HepG2 (cell line): ENCODE measurements at regions not wholly inside any gene's neighbourhood (a gene's known extent, or its start where the extent isn't known, plus 50 kb on each side); places are given as distances from the start of the nearest gene placed in this dataset.

Experiments
- ATAC-seq: fragments of 200-7000 bp; cut with Tn5 transposase; 3 replicates; pipeline ENCODE4 v1.9.1; 2020; ENCODE audit warnings: mild to moderate bottlenecking, moderate library complexity
- BruUV-seq: library from RNA; stranded (reverse); fragments of 400-500 nt; replicated peaks from 2 replicates; lab custom pipeline; 2021; lab: Mats Ljungman, UMichigan
- CTCF ChIA-PET: fragments of 300-600 bp; formaldehyde crosslinking; extraction: SDS; loops from one replicate; lab custom pipeline; 2021; ENCODE audit warnings: low total read pairs, inconsistent platforms, low intra/inter-chr PET ratio; lab: Yijun Ruan, JAX
- POLR2A ChIA-PET: fragments of 350-600 bp; sonication (Branson Sonifier 250); formaldehyde crosslinking; loops from one replicate; lab custom pipeline; 2020; ENCODE audit warnings: antibody characterized with exemption, inconsistent platforms; lab: Yijun Ruan, JAX
- DNase-seq: peaks from one replicate; pipeline ENCODE4 v3.0.0-alpha.2; 2015; ENCODE audit warnings: low spot score
- FAIRE-seq: peaks from 3 replicates; lab custom pipeline; 2011; peaks lifted over from hg19 to GRCh38; lab: Jason Lieb, UNC
- H2AFZ ChIP-seq: one replicate; pipeline ENCODE4 v1.6.1; 2011; ENCODE audit warnings: low read length, inconsistent platforms
- H3K27ac ChIP-seq: fragments of 300-600 bp; 3 replicates; pipeline ENCODE4 v1.8.0; 2011; ENCODE audit warnings: mixed run types, mild to moderate bottlenecking, mixed read lengths, low read length, inconsistent platforms; ENCODE audit not compliant: insufficient read depth; ENCODE audit errors: extremely low read length
- H3K27me3 ChIP-seq, 2 experiments: fragments of 200-600 bp in 1 of 2; 2 replicates in 1 of 2; 3 replicates in 1 of 2; pipeline versions ENCODE4 v1.6.0 to v1.8.0; 2011; ENCODE audit warnings: low read length in 2 of 2, mild to moderate bottlenecking in 2 of 2, moderate library complexity in 2 of 2, inconsistent platforms in 1 of 2; ENCODE audit not compliant: insufficient read depth in 2 of 2, control insufficient read depth in 1 of 2
- H3K36me3 ChIP-seq, 2 experiments: fragments of 200-600 bp in 1 of 2; replicated peaks in 1 of 2; 2 replicates in 1 of 2; 3 replicates in 1 of 2; pipeline versions ENCODE4 v1.5.1 to v1.8.0; 2011; ENCODE audit warnings: low read length in 2 of 2, inconsistent platforms in 1 of 2; ENCODE audit not compliant: insufficient read depth in 2 of 2, control insufficient read depth in 1 of 2
- H3K4me1 ChIP-seq: 2 replicates; pipeline ENCODE4 v1.5.1; 2012; ENCODE audit warnings: low read length, inconsistent platforms; ENCODE audit not compliant: insufficient read depth
- H3K4me2 ChIP-seq: 2 replicates; pipeline ENCODE4 v1.6.0; 2011; ENCODE audit warnings: low read depth, low read length, inconsistent platforms
- H3K4me3 ChIP-seq, 3 experiments: fragments of 200-600 bp in 1 of 3; sonication (generic), shearing (Covaris generic) in 1 of 3; replicated peaks in 1 of 3; 2 replicates each; pipeline ENCODE4 v1.5.1; 2011 to 2016; ENCODE audit warnings: low read length in 3 of 3, inconsistent platforms in 2 of 3, low read depth in 2 of 3, mild to moderate bottlenecking in 2 of 3, control low read depth in 1 of 3, mixed read lengths in 1 of 3; ENCODE audit not compliant: insufficient read depth in 1 of 3
- H3K79me2 ChIP-seq: one replicate; pipeline ENCODE4 v1.6.1; 2011; ENCODE audit warnings: low read length, inconsistent platforms; ENCODE audit not compliant: insufficient read depth
- H3K9ac ChIP-seq: 2 replicates; pipeline ENCODE4 v1.6.0; 2011; ENCODE audit warnings: mild to moderate bottlenecking, low read depth, low read length, inconsistent platforms; ENCODE audit not compliant: insufficient read depth
- H3K9me3 ChIP-seq: 2 replicates; pipeline ENCODE4 v1.5.1; 2012; ENCODE audit warnings: mild to moderate bottlenecking, low read length
- H4K20me1 ChIP-seq: 2 replicates; pipeline ENCODE4 v1.6.0; 2011; ENCODE audit warnings: inconsistent platforms, mild to moderate bottlenecking, low read length, moderate library complexity; ENCODE audit not compliant: insufficient read depth
- DMTF1 ChIP-seq: sonication (generic); formaldehyde crosslinking; IDR thresholded peaks from 2 replicates; pipeline ENCODE4 v1.4.0; 2020; ENCODE audit warnings: mild to moderate bottlenecking, missing genetic modification reagents
- EZH2 ChIP-seq: conservative IDR thresholded peaks from 2 replicates; pipeline ENCODE4 v1.6.1; 2012; ENCODE audit warnings: mild to moderate bottlenecking, low read depth, low read length, moderate library complexity
- FLYWCH1 ChIP-seq: sonication (generic); formaldehyde crosslinking; IDR thresholded peaks from 2 replicates; pipeline ENCODE4 v1.8.1; 2023; ENCODE audit warnings: mild to moderate bottlenecking, missing genetic modification reagents
- HNF4G ChIP-seq, 2 experiments: sonication (generic) in 1 of 2; formaldehyde crosslinking in 1 of 2; IDR thresholded peaks; 2 replicates each; pipeline versions ENCODE4 v1.4.0 to v1.6.1; 2011 to 2020; ENCODE audit warnings: borderline replicate concordance in 2 of 2, low read depth in 2 of 2, mild to moderate bottlenecking in 2 of 2, low read length in 1 of 2, missing genetic modification reagents in 1 of 2, moderate library complexity in 1 of 2
- MYC ChIP-seq: sonication (generic); formaldehyde crosslinking; IDR thresholded peaks from 2 replicates; pipeline ENCODE4 v1.9.0; 2021; ENCODE audit warnings: missing genetic modification reagents, borderline replicate concordance
- REL ChIP-seq: sonication (generic); formaldehyde crosslinking; conservative IDR thresholded peaks from 2 replicates; pipeline ENCODE4 v1.8.0; 2022; ENCODE audit warnings: mild to moderate bottlenecking, missing genetic modification reagents, moderate library complexity
- TBX3 ChIP-seq: fragments of 450-650 bp; IDR thresholded peaks from 2 replicates; pipeline ENCODE4 v1.6.1; 2017; ENCODE audit warnings: antibody characterized with exemption, mild to moderate bottlenecking, inconsistent platforms, borderline replicate concordance
- ZBTB20 ChIP-seq: sonication (generic); formaldehyde crosslinking; IDR thresholded peaks from 2 replicates; pipeline ENCODE4 v1.8.1; 2023; ENCODE audit warnings: missing genetic modification reagents, low read depth, mild to moderate bottlenecking, borderline replicate concordance
- ZBTB42 ChIP-seq: sonication (generic); formaldehyde crosslinking; IDR thresholded peaks from 2 replicates; pipeline ENCODE4 v1.5.0; 2020; ENCODE audit warnings: mild to moderate bottlenecking, missing genetic modification reagents
- ZFP91 ChIP-seq: sonication (generic); formaldehyde crosslinking; IDR thresholded peaks from 2 replicates; pipeline ENCODE4 v1.9.0; 2022; ENCODE audit warnings: missing genetic modification reagents, mild to moderate bottlenecking, borderline replicate concordance
- ZNF225 ChIP-seq: sonication (generic); formaldehyde crosslinking; IDR thresholded peaks from 2 replicates; pipeline ENCODE4 v1.4.0; 2020; ENCODE audit warnings: mild to moderate bottlenecking, missing genetic modification reagents
- ZNF678 ChIP-seq: sonication (generic); formaldehyde crosslinking; IDR thresholded peaks from 2 replicates; pipeline ENCODE4 v1.4.0; 2020; ENCODE audit warnings: mild to moderate bottlenecking, missing genetic modification reagents
- ZNF790 ChIP-seq: sonication (generic); formaldehyde crosslinking; IDR thresholded peaks from 2 replicates; pipeline ENCODE4 v1.8.0; 2022; ENCODE audit warnings: missing genetic modification reagents, mild to moderate bottlenecking, borderline replicate concordance
- ZSCAN12 ChIP-seq: sonication (generic); formaldehyde crosslinking; IDR thresholded peaks from 2 replicates; pipeline ENCODE4 v1.9.0; 2021; ENCODE audit warnings: mild to moderate bottlenecking, missing genetic modification reagents
- WGBS: methylation state at CpG from one replicate; pipeline ENCODE4 v1.1.6; 2017; ENCODE audit warnings: low lambda C conversion rate; 5-methylcytosine and 5-hydroxymethylcytosine counted together
- in situ Hi-C: cut with HindIII; loops from 2 replicates; pipeline ENCODE4 v1.10.0; 2017; ENCODE audit warnings: low pct_unique_long_range_greater_than_20kb; ENCODE audit not compliant: extremely low pct_ligation_motif_present
- intact Hi-C: fragments of 100-400 bp; cut with micrococcal nuclease; formaldehyde crosslinking; loops from one replicate; pipeline ENCODE4 v1.10.0; 2022; ENCODE audit not compliant: unreplicated experiment

- WGBS: 7% methylated on average over 5 of the region's 5 CpGs
- no peak for FAIRE-seq
- H3K4me1 ChIP-seq: no peaks in the 10 kb centered on the region
- no peaks in the 10 kb centered on the region for H4K20me1 ChIP-seq
- H3K27ac ChIP-seq: no peak overlapping the region
- intact Hi-C loops: no loop called here
- DNase-seq: no peak
- H3K4me3 ChIP-seq: no peak overlapping the region
- no peak overlapping the region for H3K9ac ChIP-seq
- no TSS peak for BruUV-seq
- no peak for TF ChIP-seq ZBTB20 (CRISPR knock-in tag)
- no peak for TF ChIP-seq ZNF678 (CRISPR knock-in tag)
- no peak for TF ChIP-seq DMTF1 (CRISPR knock-in tag)
- TF ChIP-seq TBX3: no peak
- TF ChIP-seq ZNF225 (CRISPR knock-in tag): no peak
- no peak for TF ChIP-seq MYC (CRISPR knock-in tag)
- TF ChIP-seq HNF4G (IDR thresholded peaks at IDR 0.05; ENCODE audit: borderline replicate concordance, low read depth, low read length): no peak
- TF ChIP-seq HNF4G (CRISPR knock-in tag; IDR thresholded peaks at IDR 0.05; ENCODE audit: borderline replicate concordance, low read depth): no peak
- no peak for TF ChIP-seq REL (CRISPR knock-in tag)
- no peak for TF ChIP-seq EZH2
- no peak for TF ChIP-seq ZSCAN12
- TF ChIP-seq ZFP91 (CRISPR knock-in tag): no peak
- TF ChIP-seq ZNF790: no peak
- no peak for TF ChIP-seq FLYWCH1 (CRISPR knock-in tag)
- no peak for TF ChIP-seq ZBTB42 (CRISPR knock-in tag)
- no peaks in the 10 kb centered on the region for H3K36me3 ChIP-seq
- no peaks in the 10 kb centered on the region for H3K79me2 ChIP-seq
- ChIA-PET POLR2A (no interaction called here), CTCF (no interaction called here)
- no peaks in the 10 kb centered on the region for H3K27me3 ChIP-seq
- no peak overlapping the region for H2AFZ ChIP-seq
- in situ Hi-C loops: loop anchor here (10.0 kb wide), 1 partner anchor 141 kb away; no protein-coding TSS in a partner anchor
- ATAC-seq: no peak
- 0 out of 2 replicates have a peak, but pooled peaks cover 4% of the 10 kb centered on the region for H3K9me3 ChIP-seq
- no peak overlapping the region for H3K4me2 ChIP-seq
These were observed 408.9 kb upstream of the SMARCA2 start for GRCh38 chr9:1606253-1606652.
